ENCODE measurements at regions not wholly inside any gene's neighbourhood (a gene's known extent, or its start where the extent isn't known, plus 50 kb on each side); places are given as distances from the start of the nearest gene placed in this dataset.

- Histone ChIP-seq H3K27ac (ENCODE audit: low read depth in 1 of 3, low read length in 2 of 3) (no peak overlapping the region), H3K27me3 (ENCODE audit: control insufficient read depth in 3 of 3, insufficient read depth in 3 of 3, low read length in 3 of 3) (no peaks in the 10 kb centered on the region), H3K36me3 (ENCODE audit: control insufficient read depth in 3 of 3, insufficient read depth in 2 of 3, low read depth in 1 of 3, low read length in 3 of 3) (no peaks in the 10 kb centered on the region), H3K4me3 (ENCODE audit: low read depth in 1 of 3, low read length in 3 of 3) (no peak overlapping the region), H3K9me3 (ENCODE audit: control insufficient read depth in 2 of 2, insufficient read depth in 1 of 2, low read depth in 1 of 2, low read length in 1 of 2) (no peaks in the 10 kb centered on the region), H3K4me1 (ENCODE audit: control insufficient read depth in 3 of 3, insufficient read depth in 2 of 3, low read depth in 1 of 3, low read length in 2 of 3) (no peaks in the 10 kb centered on the region)
- peak; percentile 94 for FAIRE-seq
- DNase-seq: no peak
Observed at GRCh38 chr4:29240641-29241040, 1479.5 kb upstream of the PCDH7 start.

- DNase-seq (no peak), FAIRE-seq (no peak)
- Histone ChIP-seq H3K9me3 (ENCODE audit: control insufficient read depth in 2 of 2, insufficient read depth in 1 of 2, low read depth in 1 of 2, low read length in 1 of 2) (no peaks in the 10 kb centered on the region), H3K4me3 (ENCODE audit: low read depth in 1 of 3, low read length in 3 of 3) (no peak overlapping the region), H3K27ac (ENCODE audit: low read depth in 1 of 3, low read length in 2 of 3) (no peak overlapping the region), H3K36me3 (ENCODE audit: control insufficient read depth in 3 of 3, insufficient read depth in 2 of 3, low read depth in 1 of 3, low read length in 3 of 3) (no peaks in the 10 kb centered on the region), H3K4me1 (ENCODE audit: control insufficient read depth in 3 of 3, insufficient read depth in 2 of 3, low read depth in 1 of 3, low read length in 2 of 3) (no peaks in the 10 kb centered on the region), H3K27me3 (ENCODE audit: control insufficient read depth in 3 of 3, insufficient read depth in 3 of 3, low read length in 3 of 3) (no peaks in the 10 kb centered on the region)
- 56 to 83% (median 79%) methylated on average over 1 of the region's 1 CpG for WGBS, 3 donors
Observed at GRCh38 chr4:29243054-29243453, 1477.1 kb upstream of the PCDH7 start.

GRCh38 chr4:29243851-29244250, 1476.3 kb upstream of the PCDH7 start:
- no peak for DNase-seq
- Histone ChIP-seq H3K4me3 (ENCODE audit: low read depth in 1 of 3, low read length in 3 of 3) (no peak overlapping the region), H3K27me3 (ENCODE audit: control insufficient read depth in 3 of 3, insufficient read depth in 3 of 3, low read length in 3 of 3) (no peaks in the 10 kb centered on the region), H3K36me3 (ENCODE audit: control insufficient read depth in 3 of 3, insufficient read depth in 2 of 3, low read depth in 1 of 3, low read length in 3 of 3) (no peaks in the 10 kb centered on the region), H3K4me1 (ENCODE audit: control insufficient read depth in 3 of 3, insufficient read depth in 2 of 3, low read depth in 1 of 3, low read length in 2 of 3) (no peaks in the 10 kb centered on the region), H3K9me3 (ENCODE audit: control insufficient read depth in 2 of 2, insufficient read depth in 1 of 2, low read depth in 1 of 2, low read length in 1 of 2) (no peaks in the 10 kb centered on the region), H3K27ac (ENCODE audit: low read depth in 1 of 3, low read length in 2 of 3) (no peak overlapping the region)
- no peak for FAIRE-seq
- WGBS, 3 donors: 92 to 100% (median 98%) methylated on average over 1 of the region's 1 CpG

GRCh38 chr4:29259556-29259955, 1460.6 kb upstream of the PCDH7 start:
- no peaks in the 10 kb centered on the region for H3K36me3 ChIP-seq (ENCODE audit: control insufficient read depth in 3 of 3, insufficient read depth in 2 of 3, low read depth in 1 of 3, low read length in 3 of 3)
- no peak overlapping the region for H3K27ac ChIP-seq (ENCODE audit: low read depth in 1 of 3, low read length in 2 of 3)
- FAIRE-seq: no peak
- H3K4me1 ChIP-seq (ENCODE audit: control insufficient read depth in 3 of 3, insufficient read depth in 2 of 3, low read depth in 1 of 3, low read length in 2 of 3): no peaks in the 10 kb centered on the region
- H3K9me3 ChIP-seq (ENCODE audit: control insufficient read depth in 2 of 2, insufficient read depth in 1 of 2, low read depth in 1 of 2, low read length in 1 of 2): peaks cover 2 to 3% of the 10 kb centered on the region in 2 donors
- 66 to 73% (median 70%) methylated on average over 2 of the region's 2 CpGs for WGBS, 3 donors
- no peaks in the 10 kb centered on the region for H3K27me3 ChIP-seq (ENCODE audit: control insufficient read depth in 3 of 3, insufficient read depth in 3 of 3, low read length in 3 of 3)
- DNase-seq: no peak
- no peak overlapping the region for H3K4me3 ChIP-seq (ENCODE audit: low read depth in 1 of 3, low read length in 3 of 3)

- DNase-seq (peak in 1 of 2 donors; percentile 1), FAIRE-seq (no peak)
- Histone ChIP-seq H3K4me1 (ENCODE audit: control insufficient read depth in 3 of 3, insufficient read depth in 2 of 3, low read depth in 1 of 3, low read length in 2 of 3) (no peaks in the 10 kb centered on the region), H3K4me3 (ENCODE audit: low read depth in 1 of 3, low read length in 3 of 3) (no peak overlapping the region), H3K27me3 (ENCODE audit: control insufficient read depth in 3 of 3, insufficient read depth in 3 of 3, low read length in 3 of 3) (no peaks in the 10 kb centered on the region), H3K27ac (ENCODE audit: low read depth in 1 of 3, low read length in 2 of 3) (no peak overlapping the region), H3K36me3 (ENCODE audit: control insufficient read depth in 3 of 3, insufficient read depth in 2 of 3, low read depth in 1 of 3, low read length in 3 of 3) (no peaks in the 10 kb centered on the region), H3K9me3 (ENCODE audit: control insufficient read depth in 2 of 2, insufficient read depth in 1 of 2, low read depth in 1 of 2, low read length in 1 of 2) (peaks cover 1 to 4% of the 10 kb centered on the region in 2 donors)
- 64 to 91% (median 78%) methylated on average over 2 of the region's 2 CpGs for WGBS, 3 donors
Observed at GRCh38 chr4:29262986-29263385, 1457.2 kb upstream of the PCDH7 start.

GRCh38 chr4:29276150-29276549, 1444.0 kb upstream of the PCDH7 start:
- 62 to 75% (median 62%) methylated on average over 1 of the region's 1 CpG for WGBS, 3 donors
- Histone ChIP-seq H3K4me1 (ENCODE audit: control insufficient read depth in 3 of 3, insufficient read depth in 2 of 3, low read depth in 1 of 3, low read length in 2 of 3) (no peaks in the 10 kb centered on the region), H3K9me3 (ENCODE audit: control insufficient read depth in 2 of 2, insufficient read depth in 1 of 2, low read depth in 1 of 2, low read length in 1 of 2) (no peaks in the 10 kb centered on the region), H3K36me3 (ENCODE audit: control insufficient read depth in 3 of 3, insufficient read depth in 2 of 3, low read depth in 1 of 3, low read length in 3 of 3) (no peaks in the 10 kb centered on the region), H3K27me3 (ENCODE audit: control insufficient read depth in 3 of 3, insufficient read depth in 3 of 3, low read length in 3 of 3) (no peaks in the 10 kb centered on the region), H3K27ac (ENCODE audit: low read depth in 1 of 3, low read length in 2 of 3) (no peak overlapping the region), H3K4me3 (ENCODE audit: low read depth in 1 of 3, low read length in 3 of 3) (no peak overlapping the region)
- FAIRE-seq: no peak
- no peak for DNase-seq

- DNase-seq (no peak), FAIRE-seq (no peak)
- no peak overlapping the region for H3K27ac ChIP-seq (ENCODE audit: low read depth in 1 of 3, low read length in 2 of 3)
- H3K4me1 ChIP-seq (ENCODE audit: control insufficient read depth in 3 of 3, insufficient read depth in 2 of 3, low read depth in 1 of 3, low read length in 2 of 3): no peaks in the 10 kb centered on the region
- H3K9me3 ChIP-seq (ENCODE audit: control insufficient read depth in 2 of 2, insufficient read depth in 1 of 2, low read depth in 1 of 2, low read length in 1 of 2): no peaks in the 10 kb centered on the region
- H3K36me3 ChIP-seq (ENCODE audit: control insufficient read depth in 3 of 3, insufficient read depth in 2 of 3, low read depth in 1 of 3, low read length in 3 of 3): no peaks in the 10 kb centered on the region
- H3K4me3 ChIP-seq (ENCODE audit: low read depth in 1 of 3, low read length in 3 of 3): no peak overlapping the region
- H3K27me3 ChIP-seq (ENCODE audit: control insufficient read depth in 3 of 3, insufficient read depth in 3 of 3, low read length in 3 of 3): no peaks in the 10 kb centered on the region
Observed at GRCh38 chr4:29277381-29277780, 1442.8 kb upstream of the PCDH7 start.

GRCh38 chr4:29278585-29278984, 1441.6 kb upstream of the PCDH7 start:
- no peak overlapping the region for H3K4me3 ChIP-seq (ENCODE audit: low read depth in 1 of 3, low read length in 3 of 3)
- peaks cover 0 to 3% of the 10 kb centered on the region in 2 donors for H3K9me3 ChIP-seq (ENCODE audit: control insufficient read depth in 2 of 2, insufficient read depth in 1 of 2, low read depth in 1 of 2, low read length in 1 of 2)
- H3K27ac ChIP-seq (ENCODE audit: low read depth in 1 of 3, low read length in 2 of 3): no peak overlapping the region
- 31 to 58% (median 31%) methylated on average over 2 of the region's 2 CpGs for WGBS, 3 donors
- no peaks in the 10 kb centered on the region for H3K27me3 ChIP-seq (ENCODE audit: control insufficient read depth in 3 of 3, insufficient read depth in 3 of 3, low read length in 3 of 3)
- H3K4me1 ChIP-seq (ENCODE audit: control insufficient read depth in 3 of 3, insufficient read depth in 2 of 3, low read depth in 1 of 3, low read length in 2 of 3): no peaks in the 10 kb centered on the region
- no peaks in the 10 kb centered on the region for H3K36me3 ChIP-seq (ENCODE audit: control insufficient read depth in 3 of 3, insufficient read depth in 2 of 3, low read depth in 1 of 3, low read length in 3 of 3)
- DNase-seq: no peak
- no peak for FAIRE-seq

GRCh38 chr4:29289118-29289517, 1431.1 kb upstream of the PCDH7 start:
- H3K27me3 ChIP-seq (ENCODE audit: control insufficient read depth in 3 of 3, insufficient read depth in 3 of 3, low read length in 3 of 3): no peaks in the 10 kb centered on the region
- H3K9me3 ChIP-seq (ENCODE audit: control insufficient read depth in 2 of 2, insufficient read depth in 1 of 2, low read depth in 1 of 2, low read length in 1 of 2): no peaks in the 10 kb centered on the region
- H3K4me1 ChIP-seq (ENCODE audit: control insufficient read depth in 3 of 3, insufficient read depth in 2 of 3, low read depth in 1 of 3, low read length in 2 of 3): no peaks in the 10 kb centered on the region
- no peak overlapping the region for H3K27ac ChIP-seq (ENCODE audit: low read depth in 1 of 3, low read length in 2 of 3)
- FAIRE-seq (peak; percentile 19), DNase-seq (no peak)
- WGBS, 3 donors: 30 to 70% (median 55%) methylated on average over 1 of the region's 1 CpG
- no peaks in the 10 kb centered on the region for H3K36me3 ChIP-seq (ENCODE audit: control insufficient read depth in 3 of 3, insufficient read depth in 2 of 3, low read depth in 1 of 3, low read length in 3 of 3)
- no peak overlapping the region for H3K4me3 ChIP-seq (ENCODE audit: low read depth in 1 of 3, low read length in 3 of 3)
